Activated CD4-positive, alpha-beta T cell treated with anti-CD3 and anti-CD28 coated beads for 24 hours (primary cell): ENCODE measurements at regions not wholly inside any gene's neighbourhood (a gene's known extent, or its start where the extent isn't known, plus 50 kb on each side); places are given as distances from the start of the nearest gene placed in this dataset.

ENCODE experiments used
- DNase-seq, 2 donors: peaks; one replicate each; pipeline ENCODE4 v3.0.0-alpha.2; 2020; ENCODE audit warnings: low read depth in 2 of 2

- no peak for DNase-seq
These were observed 185.4 kb upstream of the FAM98A start for GRCh38 chr2:33784488-33784887.

GRCh38 chr2:33782395-33783230 lies 183.5 kb upstream of the FAM98A start:
- no peak for DNase-seq

GRCh38 chr2:33777786-33778185 lies 178.7 kb upstream of the FAM98A start:
- DNase-seq: no peak

GRCh38 chr2:33775306-33775705 lies 176.2 kb upstream of the FAM98A start:
- DNase-seq: no peak

- no peak for DNase-seq
These were observed 170.9 kb upstream of the FAM98A start for GRCh38 chr2:33770023-33770422.

- no peak for DNase-seq
These were observed 167.1 kb upstream of the FAM98A start for GRCh38 chr2:33766175-33766574.

GRCh38 chr2:33765122-33765521 lies 166.0 kb upstream of the FAM98A start:
- no peak for DNase-seq

- DNase-seq: no peak
These were observed 165.5 kb upstream of the FAM98A start for GRCh38 chr2:33764551-33764950.

GRCh38 chr2:33763671-33764310 lies 164.7 kb upstream of the FAM98A start:
- no peak for DNase-seq

GRCh38 chr2:33762636-33763035 lies 163.5 kb upstream of the FAM98A start:
- no peak for DNase-seq

- DNase-seq: no peak
These were observed 147.2 kb upstream of the FAM98A start for GRCh38 chr2:33746208-33746800.

- DNase-seq: no peak
These were observed 136.0 kb upstream of the FAM98A start for GRCh38 chr2:33735096-33735495.

GRCh38 chr2:33730804-33731203 lies 131.7 kb upstream of the FAM98A start:
- no peak for DNase-seq

- no peak for DNase-seq
These were observed 131.1 kb upstream of the FAM98A start for GRCh38 chr2:33730193-33730592.

- no peak for DNase-seq
These were observed 130.3 kb upstream of the FAM98A start for GRCh38 chr2:33729353-33729752.

- DNase-seq: no peak
These were observed 129.0 kb upstream of the FAM98A start for GRCh38 chr2:33728106-33728505.

GRCh38 chr2:33727361-33728032 lies 128.4 kb upstream of the FAM98A start:
- no peak for DNase-seq

GRCh38 chr2:33726415-33726814 lies 127.3 kb upstream of the FAM98A start:
- DNase-seq: no peak

GRCh38 chr2:33723329-33723728 lies 124.2 kb upstream of the FAM98A start:
- DNase-seq: no peak

- DNase-seq: no peak
These were observed 120.0 kb upstream of the FAM98A start for GRCh38 chr2:33719067-33719466.

GRCh38 chr2:33712674-33713073 lies 113.6 kb upstream of the FAM98A start:
- DNase-seq: no peak

GRCh38 chr2:33709951-33710350 lies 110.9 kb upstream of the FAM98A start:
- no peak for DNase-seq
